ENCODE measurements at regions not wholly inside any gene's neighbourhood (a gene's known extent, or its start where the extent isn't known, plus 50 kb on each side); places are given as distances from the start of the nearest gene placed in this dataset.

GRCh38 chr5:118009741-118010297 lies 978.5 kb downstream of the DTWD2 start:
- no peak overlapping the region for H2AK5ac ChIP-seq (ENCODE audit: insufficient read length, low read length)
- H3K18ac ChIP-seq (ENCODE audit: insufficient read length, low read depth, low read length) = no peak overlapping the region
- H3K14ac ChIP-seq (ENCODE audit: insufficient read depth, low read length) = no peak overlapping the region
- no peaks in the 10 kb centered on the region for H3K9me3 Mint-ChIP-seq
- H3K23me2 ChIP-seq (ENCODE audit: insufficient read length, low read depth, low read length, poor library complexity, severe bottlenecking) = no peaks in the 10 kb centered on the region
- H3K9me3 ChIP-seq (ENCODE audit: control insufficient read depth, low read depth, low read length) = no peaks in the 10 kb centered on the region
- no peaks in the 10 kb centered on the region for H3K27me3 Mint-ChIP-seq (ENCODE audit: low read depth)
- H3K23ac ChIP-seq (ENCODE audit: insufficient read length, low read depth, low read length) = no peak overlapping the region
- H3K27ac ChIP-seq (ENCODE audit: insufficient read length, low read depth, low read length) = no peak overlapping the region
- no peaks in the 10 kb centered on the region for H3K79me1 ChIP-seq (ENCODE audit: insufficient read depth, low read depth, low read length, poor library complexity, severe bottlenecking)
- peaks cover 4 to 5% of the 10 kb centered on the region in 2 experiments; a peak in 2 of 4 replicates for H3K4me1 Mint-ChIP-seq
- H4K5ac ChIP-seq (ENCODE audit: insufficient read length, low read depth, low read length) = no peak overlapping the region
- no peaks in the 10 kb centered on the region for H3K36me3 Mint-ChIP-seq (ENCODE audit: insufficient read depth in 1 of 3, low read depth in 3 of 3)
- no peak overlapping the region for H3K56ac ChIP-seq (ENCODE audit: insufficient read length, low read depth, low read length)
- H4K8ac ChIP-seq (replicated peaks; ENCODE audit: insufficient read length, low read depth, low read length) = no peak overlapping the region
- H3K9ac ChIP-seq (ENCODE audit: extremely low read depth, insufficient read length, low read length) = no peak overlapping the region
- H2BK15ac ChIP-seq (ENCODE audit: low read depth, low read length) = no peak overlapping the region
- no peak overlapping the region for H3K4me2 ChIP-seq (ENCODE audit: insufficient read depth, insufficient read length, low read length)
- H4K91ac ChIP-seq (ENCODE audit: insufficient read length, low read depth, low read length) = no peak overlapping the region
- no peak overlapping the region for H3T11ph ChIP-seq (ENCODE audit: low read length)
- no peaks in the 10 kb centered on the region for H3K4me1 ChIP-seq (ENCODE audit: insufficient read depth, low read length)
- H2BK12ac ChIP-seq (ENCODE audit: insufficient read length, low read depth, low read length) = no peak overlapping the region
- no peaks in the 10 kb centered on the region; the same call in 1 of the 2 replicates for H3K27me3 ChIP-seq (ENCODE audit: insufficient read depth, low read length)
- no peak overlapping the region for H3K4ac ChIP-seq (ENCODE audit: low read depth, low read length)
- no peak overlapping the region for H2BK5ac ChIP-seq (ENCODE audit: insufficient read length, low read length)
- TF ChIP-seq, protein P1, sequence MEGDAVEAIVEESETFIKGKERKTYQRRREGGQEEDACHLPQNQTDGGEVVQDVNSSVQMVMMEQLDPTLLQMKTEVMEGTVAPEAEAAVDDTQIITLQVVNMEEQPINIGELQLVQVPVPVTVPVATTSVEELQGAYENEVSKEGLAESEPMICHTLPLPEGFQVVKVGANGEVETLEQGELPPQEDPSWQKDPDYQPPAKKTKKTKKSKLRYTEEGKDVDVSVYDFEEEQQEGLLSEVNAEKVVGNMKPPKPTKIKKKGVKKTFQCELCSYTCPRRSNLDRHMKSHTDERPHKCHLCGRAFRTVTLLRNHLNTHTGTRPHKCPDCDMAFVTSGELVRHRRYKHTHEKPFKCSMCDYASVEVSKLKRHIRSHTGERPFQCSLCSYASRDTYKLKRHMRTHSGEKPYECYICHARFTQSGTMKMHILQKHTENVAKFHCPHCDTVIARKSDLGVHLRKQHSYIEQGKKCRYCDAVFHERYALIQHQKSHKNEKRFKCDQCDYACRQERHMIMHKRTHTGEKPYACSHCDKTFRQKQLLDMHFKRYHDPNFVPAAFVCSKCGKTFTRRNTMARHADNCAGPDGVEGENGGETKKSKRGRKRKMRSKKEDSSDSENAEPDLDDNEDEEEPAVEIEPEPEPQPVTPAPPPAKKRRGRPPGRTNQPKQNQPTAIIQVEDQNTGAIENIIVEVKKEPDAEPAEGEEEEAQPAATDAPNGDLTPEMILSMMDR (conservative IDR thresholded peaks at IDR 0.05) = no peak
- H3K4me3 Mint-ChIP-seq = no peak overlapping the region
- H2AFZ ChIP-seq (ENCODE audit: low read length) = no peak overlapping the region
- DNase-seq = no peak
- no peak overlapping the region for H3K27ac Mint-ChIP-seq
- H2BK120ac ChIP-seq (ENCODE audit: low read depth, low read length, poor library complexity, severe bottlenecking) = no peak overlapping the region
- no peak overlapping the region for H2BK20ac ChIP-seq (ENCODE audit: low read depth, low read length, poor library complexity, severe bottlenecking)
- no CpG with 5 or more reads among the region's 1 CpG for WGBS (ENCODE audit: extremely low coverage, insufficient read length, low lambda C conversion rate)
- H3K79me2 ChIP-seq (ENCODE audit: insufficient read depth, low read length) = no peaks in the 10 kb centered on the region
- H4K20me1 ChIP-seq (ENCODE audit: control insufficient read depth, insufficient read depth, insufficient read length) = no peaks in the 10 kb centered on the region
